Gastrocnemius medialis (tissue), 4 donors: ENCODE measurements at regions not wholly inside any gene's neighbourhood (a gene's known extent, or its start where the extent isn't known, plus 50 kb on each side); places are given as distances from the start of the nearest gene placed in this dataset.

ENCODE experiments used
- ATAC-seq, 2 donors: fragments of 150-250 bp; one replicate each; pipeline ENCODE4 v1.9.1; 2016
- DNase-seq, 2 donors: peaks; one replicate each; pipeline ENCODE4 v3.0.0-alpha.2; 2019
- H3K27ac ChIP-seq, 4 donors: fragments of 200-600 bp; sonication (generic); 1 replicate in 1 of 4; 2 replicates in 3 of 4; pipeline ENCODE4 v1.5.1; 2016 to 2018; ENCODE audit warnings: mild to moderate bottlenecking in 2 of 4, moderate library complexity in 1 of 4
- H3K27me3 ChIP-seq, 3 donors: fragments of 200-600 bp; sonication (generic) in 2 of 3; 1 replicate in 1 of 3; 2 replicates in 2 of 3; pipeline versions ENCODE4 v1.5.1 to v1.6.0; 2016 to 2019; ENCODE audit warnings: mild to moderate bottlenecking in 1 of 3, moderate library complexity in 1 of 3
- H3K36me3 ChIP-seq, 2 donors: fragments of 200-600 bp; sonication (generic) in 1 of 2; one replicate each; pipeline ENCODE4 v1.5.1; 2017 to 2018
- H3K4me1 ChIP-seq, 2 donors: fragments of 200-600 bp; sonication (generic) in 1 of 2; one replicate each; pipeline ENCODE4 v1.5.1; 2016 to 2017; ENCODE audit warnings: mild to moderate bottlenecking in 2 of 2
- H3K4me3 ChIP-seq, 4 donors: fragments of 200-600 bp; sonication (generic) in 3 of 4; 1 replicate in 1 of 4; 2 replicates in 3 of 4; pipeline ENCODE4 v1.5.1; 2016 to 2019; ENCODE audit warnings: mild to moderate bottlenecking in 2 of 4
- H3K9me3 ChIP-seq, 3 donors: fragments of 200-600 bp; sonication (generic) in 2 of 3; 1 replicate in 1 of 3; 2 replicates in 2 of 3; pipeline ENCODE4 v1.5.1; 2016 to 2019
- POLR2A ChIP-seq, 2 donors: fragments of 450-650 bp; IDR thresholded peaks; one replicate each; pipeline ENCODE4 v1.6.1; 2017; ENCODE audit warnings: antibody characterized with exemption in 2 of 2, mild to moderate bottlenecking in 2 of 2, moderate library complexity in 2 of 2
- in situ Hi-C, 4 donors: fragments of 200-750 bp; cut with MboI; loops; one replicate each; pipeline versions ENCODE4 v1.15.0 to v1.8.0; 2017; ENCODE audit warnings: low sequenced_read_pairs in 4 of 4
- intact Hi-C: fragments of 100-400 bp; cut with DNase I; formaldehyde crosslinking; loops from one replicate; pipeline ENCODE4 v1.15.1; 2023; ENCODE audit warnings: low total_unique reads
- TF ChIP-seq, protein P1 (sequence below), 5 experiments: fragments of 450-650 bp in 3 of 5; fragments of 200-600 bp in 2 of 5; sonication (generic) in 2 of 5; IDR thresholded peaks in 4 of 5; conservative IDR thresholded peaks in 1 of 5; 1 replicate in 4 of 5; 2 replicates in 1 of 5; pipeline ENCODE4 v1.5.1; 2016 to 2019; ENCODE audit warnings: antibody characterized with exemption in 5 of 5, mild to moderate bottlenecking in 3 of 5, moderate library complexity in 3 of 5

DNA sequence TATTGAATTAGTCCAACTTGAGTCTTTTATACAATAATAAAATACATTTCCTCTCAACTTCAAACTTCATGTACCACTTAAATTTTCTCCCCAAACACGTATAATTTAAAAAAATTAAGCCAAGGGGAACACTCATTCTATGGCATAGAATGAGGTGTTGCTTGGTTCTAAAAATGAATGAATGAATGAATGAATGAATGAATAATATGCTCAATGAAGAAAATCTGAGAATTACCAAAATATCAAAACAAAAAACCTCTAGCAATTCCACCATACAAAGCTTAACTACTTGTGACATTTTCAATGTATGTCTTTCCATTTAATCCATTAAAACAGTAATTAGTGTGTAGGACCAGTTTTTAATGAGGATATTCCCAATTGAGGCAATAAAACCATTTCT is 62.7 kb upstream of the PLAC8 start:
- Histone ChIP-seq H3K4me1 (no peaks in the 10 kb centered on the region), H3K9me3 (no peaks in the 10 kb centered on the region), H3K36me3 (no peaks in the 10 kb centered on the region), H3K27ac (no peak overlapping the region), H3K27me3 (no peaks in the 10 kb centered on the region), H3K4me3 (no peak overlapping the region)
- intact Hi-C loops = no loop called here
- DNase-seq = no peak
- TF ChIP-seq, protein P1, sequence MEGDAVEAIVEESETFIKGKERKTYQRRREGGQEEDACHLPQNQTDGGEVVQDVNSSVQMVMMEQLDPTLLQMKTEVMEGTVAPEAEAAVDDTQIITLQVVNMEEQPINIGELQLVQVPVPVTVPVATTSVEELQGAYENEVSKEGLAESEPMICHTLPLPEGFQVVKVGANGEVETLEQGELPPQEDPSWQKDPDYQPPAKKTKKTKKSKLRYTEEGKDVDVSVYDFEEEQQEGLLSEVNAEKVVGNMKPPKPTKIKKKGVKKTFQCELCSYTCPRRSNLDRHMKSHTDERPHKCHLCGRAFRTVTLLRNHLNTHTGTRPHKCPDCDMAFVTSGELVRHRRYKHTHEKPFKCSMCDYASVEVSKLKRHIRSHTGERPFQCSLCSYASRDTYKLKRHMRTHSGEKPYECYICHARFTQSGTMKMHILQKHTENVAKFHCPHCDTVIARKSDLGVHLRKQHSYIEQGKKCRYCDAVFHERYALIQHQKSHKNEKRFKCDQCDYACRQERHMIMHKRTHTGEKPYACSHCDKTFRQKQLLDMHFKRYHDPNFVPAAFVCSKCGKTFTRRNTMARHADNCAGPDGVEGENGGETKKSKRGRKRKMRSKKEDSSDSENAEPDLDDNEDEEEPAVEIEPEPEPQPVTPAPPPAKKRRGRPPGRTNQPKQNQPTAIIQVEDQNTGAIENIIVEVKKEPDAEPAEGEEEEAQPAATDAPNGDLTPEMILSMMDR (IDR thresholded peaks at IDR 0.05 in 4 of 5, conservative IDR thresholded peaks at IDR 0.05 in 1 of 5) = no peak
- no peak for TF ChIP-seq POLR2A (IDR thresholded peaks at IDR 0.05)
- in situ Hi-C loops = no loop called here
- no peak for ATAC-seq

DNA sequence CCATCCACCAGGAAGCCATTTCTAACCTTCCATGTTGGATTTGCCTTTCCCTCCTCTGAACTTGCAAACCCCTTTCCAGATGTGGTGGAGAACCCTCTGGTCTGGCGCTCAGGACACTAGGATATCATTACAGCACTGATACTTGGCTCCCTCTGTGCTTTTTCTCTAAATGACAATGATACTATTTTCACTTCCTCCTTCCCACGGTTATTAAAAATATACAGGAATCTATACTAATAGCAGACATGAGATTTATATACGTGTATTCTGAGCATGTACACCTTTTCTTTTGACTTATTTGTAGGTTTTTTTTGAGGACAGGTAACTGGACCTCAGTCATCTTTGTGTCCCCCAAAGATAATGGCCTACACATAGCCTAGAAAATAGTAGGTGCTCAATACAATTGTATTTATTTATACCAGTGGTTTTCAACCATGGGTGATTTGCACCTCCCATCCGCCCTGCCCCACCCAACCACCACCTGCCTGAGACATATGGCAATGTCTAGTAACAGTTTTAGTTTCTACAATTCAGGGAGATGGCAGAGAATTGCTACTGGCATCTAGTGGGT is 60.4 kb upstream of the PLAC8 start:
- H3K4me3 ChIP-seq = no peak overlapping the region
- no peaks in the 10 kb centered on the region for H3K9me3 ChIP-seq
- H3K27me3 ChIP-seq = no peaks in the 10 kb centered on the region
- intact Hi-C loops = no loop called here
- no peaks in the 10 kb centered on the region for H3K4me1 ChIP-seq
- H3K36me3 ChIP-seq = no peaks in the 10 kb centered on the region
- in situ Hi-C loops = no loop called here
- ATAC-seq = no peak
- H3K27ac ChIP-seq = no peak overlapping the region
- TF ChIP-seq, protein P1 (IDR thresholded peaks at IDR 0.05 in 4 of 5, conservative IDR thresholded peaks at IDR 0.05 in 1 of 5) = no peak
- TF ChIP-seq POLR2A (IDR thresholded peaks at IDR 0.05) = no peak
- no peak for DNase-seq

DNA sequence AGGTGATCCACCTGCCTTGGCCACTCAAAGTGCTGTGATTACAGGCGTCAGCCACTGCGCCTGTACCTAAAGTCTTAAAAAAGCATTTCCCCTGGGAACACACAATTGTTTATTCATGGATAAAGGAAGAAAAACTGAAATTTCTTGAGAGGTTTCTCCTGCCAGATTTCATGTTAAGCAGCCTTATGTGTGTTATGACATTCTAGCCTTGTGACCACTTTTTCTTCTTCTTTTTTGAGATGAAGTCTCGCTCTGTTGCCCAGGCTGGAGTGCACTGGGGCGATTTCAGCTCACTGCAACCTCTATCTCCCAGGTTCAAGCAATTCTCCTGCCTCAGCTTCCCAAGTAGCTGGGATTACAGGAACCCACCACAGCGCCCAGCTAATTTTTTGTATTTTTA is 57.8 kb upstream of the PLAC8 start:
- no peaks in the 10 kb centered on the region for H3K36me3 ChIP-seq
- intact Hi-C loops = no loop called here
- H3K4me1 ChIP-seq = no peaks in the 10 kb centered on the region
- no peak for TF ChIP-seq POLR2A (IDR thresholded peaks at IDR 0.05)
- no peak overlapping the region for H3K4me3 ChIP-seq
- no peak overlapping the region for H3K27ac ChIP-seq
- H3K9me3 ChIP-seq = no peaks in the 10 kb centered on the region
- no peak for DNase-seq
- ATAC-seq = no peak
- in situ Hi-C loops = no loop called here
- no peaks in the 10 kb centered on the region for H3K27me3 ChIP-seq

DNA sequence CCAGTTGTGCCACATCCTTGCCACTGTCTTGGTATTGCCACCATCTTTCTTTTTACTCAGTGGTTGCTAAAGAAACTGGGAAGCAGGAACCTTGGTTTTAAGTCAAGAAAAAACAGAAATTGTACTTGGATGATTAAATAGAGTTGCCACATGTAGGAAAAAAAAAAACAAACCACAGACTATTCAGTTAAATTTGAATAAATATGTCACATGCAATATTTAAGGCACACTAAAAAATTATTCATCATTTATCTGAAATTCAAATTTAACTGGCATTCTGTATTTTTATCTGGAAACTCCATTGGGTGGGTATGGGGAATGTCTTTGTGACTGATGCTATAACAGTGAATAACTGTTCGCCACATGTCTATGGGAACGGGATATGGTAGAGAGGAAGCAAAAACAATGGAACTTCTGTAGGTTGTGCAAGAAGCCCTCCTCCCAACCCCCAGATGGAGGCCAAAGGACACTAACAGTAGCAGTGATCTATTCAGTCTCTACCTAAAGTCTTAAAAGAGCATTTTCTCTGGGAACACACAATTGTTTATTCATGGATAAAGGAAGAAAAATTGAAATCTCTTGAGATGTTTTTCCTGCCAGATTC is 57.0 kb upstream of the PLAC8 start:
- DNase-seq (no peak), ATAC-seq (no peak)
- Histone ChIP-seq H3K27me3 (no peaks in the 10 kb centered on the region), H3K27ac (no peak overlapping the region), H3K4me1 (no peaks in the 10 kb centered on the region), H3K36me3 (no peaks in the 10 kb centered on the region), H3K9me3 (no peaks in the 10 kb centered on the region), H3K4me3 (no peak overlapping the region)
- TF ChIP-seq, protein P1 (IDR thresholded peaks at IDR 0.05 in 4 of 5, conservative IDR thresholded peaks at IDR 0.05 in 1 of 5) = no peak
- TF ChIP-seq POLR2A (IDR thresholded peaks at IDR 0.05) = no peak
- in situ Hi-C loops = no loop called here
- intact Hi-C loops = no loop called here

DNA sequence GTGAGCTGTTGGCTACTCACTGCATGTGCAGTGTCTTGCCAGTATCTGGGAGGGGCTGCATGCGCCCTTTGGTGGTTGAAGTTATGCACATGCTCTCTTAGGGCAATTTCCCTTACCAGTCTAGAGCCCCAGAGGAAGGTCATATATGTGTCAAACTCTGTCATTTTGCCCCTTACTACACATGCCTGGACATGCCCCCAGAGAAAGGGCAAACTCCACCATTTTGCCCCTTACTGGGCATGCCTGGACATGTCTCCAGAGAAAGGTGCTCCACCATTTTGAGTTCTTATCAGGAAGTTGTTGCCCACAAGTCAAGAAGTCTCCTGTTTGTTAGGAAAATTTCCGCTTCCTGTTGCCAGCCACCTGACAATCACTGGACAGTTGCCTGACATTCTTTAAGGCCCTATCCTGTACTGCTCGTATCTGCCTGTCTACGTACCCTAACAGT is 56.4 kb upstream of the PLAC8 start:
- no peaks in the 10 kb centered on the region for H3K4me1 ChIP-seq
- H3K4me3 ChIP-seq = no peak overlapping the region
- TF ChIP-seq POLR2A (IDR thresholded peaks at IDR 0.05) = no peak
- TF ChIP-seq, protein P1 (IDR thresholded peaks at IDR 0.05 in 4 of 5, conservative IDR thresholded peaks at IDR 0.05 in 1 of 5) = no peak
- no peaks in the 10 kb centered on the region for H3K36me3 ChIP-seq
- in situ Hi-C loops = no loop called here
- H3K27me3 ChIP-seq = no peaks in the 10 kb centered on the region
- no peak for DNase-seq
- no peaks in the 10 kb centered on the region for H3K9me3 ChIP-seq
- intact Hi-C loops = no loop called here
- H3K27ac ChIP-seq = no peak overlapping the region
- ATAC-seq = no peak
